Stimulated activated CD8-positive, alpha-beta memory T cell treated with anti-CD3 and anti-CD28 coated beads, Interleukin-12 subunit alpha, Interleukin-12 subunit beta, amount 100 ng/mL, for 1 hour (primary cell): ENCODE measurements at regions not wholly inside any gene's neighbourhood (a gene's known extent, or its start where the extent isn't known, plus 50 kb on each side); places are given as distances from the start of the nearest gene placed in this dataset.
"Not testable (repeated sequence)": the region's sequence is repeated elsewhere in the genome, so short reads cannot be mapped to it uniquely, and the experiment has no call there.

Source experiments
- DNase-seq: peaks from one replicate; pipeline ENCODE4 v3.0.0-alpha.2; 2020; ENCODE audit warnings: low read depth

DNA sequence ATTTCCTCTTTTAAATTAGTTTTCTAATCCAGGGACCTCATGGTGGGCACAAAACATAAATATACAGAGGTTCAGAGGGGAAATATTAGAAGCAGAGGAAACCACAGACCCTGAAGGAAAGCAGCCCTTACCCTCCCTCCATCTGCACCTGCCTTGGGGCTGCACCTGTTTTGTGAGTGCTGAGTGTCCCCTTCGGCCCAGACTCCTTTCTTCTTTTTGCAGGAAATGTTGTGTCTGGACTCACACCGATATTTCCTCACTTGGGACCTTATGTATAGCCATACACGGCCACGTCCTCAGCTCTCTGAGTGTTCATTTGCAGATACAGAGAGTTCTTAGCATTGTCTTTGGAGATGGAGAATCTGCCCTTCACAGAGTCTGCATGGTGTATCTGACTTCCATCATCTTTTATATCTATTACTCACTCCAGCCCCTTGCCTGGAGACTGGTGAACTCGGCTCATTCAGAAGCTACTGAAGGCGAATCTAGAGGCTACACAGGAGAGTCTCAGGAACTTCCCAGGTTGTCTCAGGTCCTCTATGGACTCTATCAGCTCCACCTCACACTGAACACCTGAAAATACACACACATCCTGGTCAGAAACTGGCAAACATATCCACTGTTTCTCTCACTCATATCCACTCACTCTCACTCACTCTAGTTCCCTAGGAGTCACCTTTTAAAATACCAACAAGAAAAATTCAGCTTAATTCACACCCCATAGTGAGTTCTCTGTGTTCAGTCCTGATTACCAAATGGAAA, 829.7 kb downstream of the TMEM121 start:
- DNase-seq = not testable (repeated sequence)

DNA sequence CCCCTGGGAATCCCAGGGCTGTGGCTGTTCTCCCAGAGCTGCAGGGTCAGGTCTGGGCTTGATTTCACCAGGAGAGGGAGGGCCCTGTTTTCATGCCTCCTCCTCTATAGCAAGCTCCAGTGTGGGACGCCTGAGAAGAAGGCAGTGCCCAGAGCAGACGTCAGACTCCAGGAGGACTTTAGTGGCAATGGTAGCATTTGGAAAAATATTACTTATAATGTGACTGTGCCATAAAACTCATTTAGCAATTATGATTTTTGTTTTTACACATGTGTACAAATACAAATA, 830.2 kb downstream of the TMEM121 start:
- not testable (repeated sequence) for DNase-seq

DNA sequence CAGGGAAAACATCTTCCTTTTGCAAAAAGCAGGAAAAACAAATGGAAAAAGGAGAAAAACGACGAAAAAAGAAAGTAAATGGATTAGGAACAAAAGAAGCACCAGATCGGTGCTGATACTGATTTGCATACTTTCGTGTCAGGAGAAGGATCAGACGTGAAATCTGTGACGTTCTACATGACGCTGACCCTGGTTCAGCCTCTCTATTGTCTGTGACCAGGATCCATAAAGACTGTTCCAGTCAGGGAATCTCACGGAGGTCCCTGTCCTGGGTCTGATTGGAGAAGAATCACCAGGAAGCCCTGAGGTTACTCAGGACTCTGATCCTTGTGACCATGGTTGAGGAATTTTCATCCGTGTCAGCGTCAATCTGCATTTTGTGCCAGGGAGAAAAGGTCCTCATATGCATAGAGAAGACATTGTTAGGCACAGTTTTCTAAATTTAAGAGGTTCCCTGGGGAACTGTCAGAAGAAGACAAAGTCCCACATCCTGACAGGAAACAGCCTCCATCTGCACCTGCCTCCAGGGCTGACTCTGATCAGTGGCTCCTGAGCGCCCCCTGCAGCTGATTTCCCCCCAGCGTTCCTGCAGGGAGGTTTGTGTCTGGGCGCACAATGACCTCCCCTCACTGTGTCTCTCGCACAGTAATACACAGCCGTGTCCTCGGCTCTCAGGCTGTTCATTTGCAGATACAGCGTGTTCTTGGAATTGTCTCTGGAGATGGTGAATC, 832.9 kb downstream of the TMEM121 start:
- DNase-seq = not testable (repeated sequence)

DNA sequence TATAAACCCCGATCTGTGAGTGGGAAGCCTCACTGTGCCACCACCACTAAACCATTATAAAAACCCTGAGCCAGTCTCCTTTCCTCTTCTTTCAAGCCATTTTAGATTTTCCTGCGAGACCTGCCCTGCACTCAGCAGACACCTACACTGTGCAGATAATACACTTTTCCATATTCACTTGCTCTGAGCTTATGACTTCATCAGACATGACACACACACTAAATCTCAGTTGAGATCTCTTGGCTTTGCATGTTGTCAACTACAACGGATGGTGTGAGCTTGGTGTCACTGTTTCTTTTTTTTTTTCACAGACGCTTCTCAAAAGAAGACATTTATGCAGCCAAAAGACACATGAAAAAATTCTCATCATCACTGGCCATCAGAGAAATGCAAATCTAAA, 839.0 kb downstream of the TMEM121 start:
- not testable (repeated sequence) for DNase-seq

DNA sequence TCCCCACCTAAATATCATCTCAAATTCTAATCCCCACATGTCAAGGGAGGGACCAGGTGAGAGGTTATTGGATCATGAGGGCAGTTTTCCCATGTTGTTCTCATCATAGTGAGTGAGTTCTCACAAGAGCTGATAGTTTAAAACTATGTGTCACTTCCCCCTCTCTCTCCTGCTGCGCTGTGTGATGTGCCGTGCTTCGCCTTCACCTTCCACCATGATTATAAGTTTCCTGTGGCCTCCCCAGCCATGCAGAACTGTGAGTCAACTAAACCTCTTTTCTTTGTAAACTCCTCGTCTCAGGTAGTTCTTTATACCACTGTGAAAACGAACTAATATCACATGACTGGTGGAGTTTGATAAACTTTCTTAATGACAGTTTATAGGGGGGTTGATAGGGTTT, 839.5 kb downstream of the TMEM121 start:
- not testable (repeated sequence) for DNase-seq

DNA sequence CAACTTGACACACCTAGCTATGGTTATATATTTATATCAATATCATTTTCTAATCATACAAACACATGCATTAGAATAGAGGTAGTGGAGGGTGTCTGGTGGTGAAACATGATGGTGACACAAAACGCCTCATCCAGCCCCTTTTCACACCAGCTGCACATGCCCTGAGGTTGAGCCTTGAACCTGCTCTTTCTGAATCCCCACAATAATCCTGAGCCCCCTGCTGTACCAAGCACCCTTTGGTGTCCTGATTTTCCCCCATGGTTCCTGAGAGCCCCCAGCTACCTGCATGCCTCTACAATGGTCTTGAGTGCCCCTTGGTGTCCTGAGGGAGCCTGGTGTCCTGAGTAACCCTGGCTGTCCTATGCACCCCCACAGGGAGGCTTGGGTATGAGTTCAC, 840.6 kb downstream of the TMEM121 start:
- DNase-seq = not testable (repeated sequence)

DNA sequence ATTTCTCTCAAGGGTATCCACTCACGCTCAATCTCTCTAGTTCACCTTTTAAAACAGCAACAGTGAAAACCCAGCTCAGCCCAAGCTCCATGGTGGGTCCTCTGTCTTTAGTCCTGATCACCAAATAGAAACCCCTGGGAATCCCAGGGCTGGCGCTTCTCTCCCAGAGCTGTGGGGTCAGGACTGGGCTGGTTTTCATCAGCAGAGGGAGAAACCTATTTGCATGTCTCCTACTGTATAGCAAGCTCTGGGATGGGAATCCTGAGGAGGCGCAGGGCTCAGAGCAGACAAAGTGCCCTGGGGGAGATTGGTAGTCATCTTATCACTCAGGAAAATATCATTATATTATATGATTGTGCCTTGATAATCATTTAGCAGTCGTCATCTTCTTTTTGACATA, 843.1 kb downstream of the TMEM121 start:
- DNase-seq = not testable (repeated sequence)

DNA sequence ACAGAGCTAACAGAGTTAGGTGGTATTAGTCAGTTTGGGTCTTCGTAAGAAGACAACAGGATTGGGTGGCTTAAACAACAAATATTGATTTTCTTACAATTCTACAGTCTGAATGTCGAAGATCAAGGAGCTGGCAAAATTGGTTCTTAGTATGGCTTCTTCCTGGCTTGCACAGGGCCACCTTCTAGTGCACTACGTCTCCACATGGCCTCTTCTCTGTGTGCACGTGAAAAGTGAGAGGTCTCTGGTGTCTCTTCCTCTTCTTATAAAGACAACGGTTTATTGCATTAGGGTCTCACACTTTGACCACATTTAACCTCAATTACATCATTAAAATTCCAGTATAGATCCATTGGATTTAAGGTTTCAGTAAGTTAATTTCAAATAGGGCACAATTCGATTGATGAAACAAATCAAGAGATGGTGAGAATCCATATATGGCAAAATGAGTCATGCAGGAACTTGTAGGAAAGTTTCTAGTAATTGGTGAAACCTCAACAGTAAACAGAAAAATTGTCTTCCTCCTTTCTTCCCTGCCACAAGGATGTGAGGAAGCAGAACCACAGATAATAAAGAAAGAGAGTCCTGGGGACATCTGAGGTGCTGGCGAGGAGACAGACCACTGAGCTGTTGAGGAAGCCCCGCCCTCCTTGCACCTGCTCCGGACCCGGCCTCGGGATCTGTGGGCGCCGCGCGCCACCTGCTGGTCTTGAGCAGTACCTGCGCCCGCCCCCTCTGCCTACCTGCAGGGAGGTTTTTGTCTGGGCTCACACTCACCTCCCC, 846.7 kb downstream of the TMEM121 start:
- peak; percentile 58 for DNase-seq

DNA sequence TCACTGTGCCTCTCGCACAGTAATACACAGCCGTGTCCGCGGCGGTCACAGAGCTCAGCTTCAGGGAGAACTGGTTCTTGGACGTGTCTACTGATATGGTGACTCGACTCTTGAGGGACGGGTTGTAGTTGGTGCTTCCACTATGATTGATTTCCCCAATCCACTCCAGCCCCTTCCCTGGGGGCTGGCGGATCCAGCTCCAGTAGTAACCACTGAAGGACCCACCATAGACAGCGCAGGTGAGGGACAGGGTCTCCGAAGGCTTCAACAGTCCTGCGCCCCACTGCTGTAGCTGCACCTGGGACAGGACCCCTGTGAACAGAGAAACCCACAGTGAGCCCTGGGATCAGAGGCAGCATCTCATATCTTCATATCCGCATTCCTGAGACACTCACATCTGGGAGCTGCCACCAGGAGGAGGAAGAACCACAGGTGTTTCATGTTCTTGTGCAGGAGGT, 847.3 kb downstream of the TMEM121 start:
- not testable (repeated sequence) for DNase-seq

DNA sequence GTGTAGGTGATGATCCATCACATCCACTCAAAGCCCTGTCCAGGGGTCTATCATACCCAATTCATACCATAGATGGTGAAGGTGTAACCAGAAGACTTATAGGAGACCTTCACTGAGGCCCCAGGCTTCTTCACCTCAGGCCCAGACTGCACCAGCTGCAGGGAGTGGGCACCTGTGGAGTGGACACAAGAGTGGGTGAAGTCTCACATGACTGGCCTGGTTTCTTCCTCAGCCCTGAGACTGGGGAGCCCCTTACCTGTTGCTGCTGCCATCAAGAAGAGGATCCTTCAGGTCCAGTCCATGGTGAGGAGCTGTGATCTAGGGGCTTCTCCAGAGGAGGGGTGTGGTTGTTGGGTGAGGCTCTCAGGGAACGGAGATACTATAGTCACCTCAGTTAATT, 851.0 kb downstream of the TMEM121 start:
- no peak for DNase-seq

DNA sequence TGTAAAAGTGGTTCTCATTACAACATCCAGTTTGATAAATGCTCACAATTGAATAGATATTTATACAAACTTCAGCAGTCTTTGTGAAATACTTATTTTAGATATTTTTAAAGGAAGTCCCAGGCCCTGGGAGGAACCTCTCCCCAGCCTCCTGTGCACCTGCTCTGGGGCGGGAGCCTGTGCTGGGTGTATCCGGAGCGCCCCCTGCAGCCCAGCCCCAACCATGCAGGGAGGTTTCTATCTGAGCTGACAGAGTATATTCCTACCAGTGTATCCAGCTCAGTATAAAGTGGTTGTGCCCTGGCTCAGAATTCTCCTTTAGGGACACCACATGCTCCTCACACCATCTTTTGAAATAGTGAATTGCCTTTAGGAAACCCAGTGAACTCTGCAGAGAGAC, 851.8 kb downstream of the TMEM121 start:
- DNase-seq = no peak

DNA sequence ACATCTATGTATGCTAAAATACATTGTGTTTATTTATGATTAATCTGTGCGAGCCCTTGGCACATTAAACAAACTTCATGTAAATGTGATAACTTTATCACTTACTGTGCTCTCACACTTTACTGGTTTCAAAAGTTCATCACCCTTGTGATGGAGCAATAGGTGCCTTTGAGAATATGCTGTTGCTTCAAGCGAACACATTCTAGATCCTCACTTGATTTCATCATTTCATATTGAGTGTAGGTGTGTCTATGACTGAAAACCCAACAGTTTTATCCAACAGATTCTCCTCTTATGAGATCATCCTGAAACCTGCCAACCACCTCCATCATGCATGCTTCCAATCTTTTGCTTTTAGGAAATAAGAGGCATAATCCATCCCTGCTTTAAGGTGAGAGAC, 854.4 kb downstream of the TMEM121 start:
- DNase-seq = no peak

DNA sequence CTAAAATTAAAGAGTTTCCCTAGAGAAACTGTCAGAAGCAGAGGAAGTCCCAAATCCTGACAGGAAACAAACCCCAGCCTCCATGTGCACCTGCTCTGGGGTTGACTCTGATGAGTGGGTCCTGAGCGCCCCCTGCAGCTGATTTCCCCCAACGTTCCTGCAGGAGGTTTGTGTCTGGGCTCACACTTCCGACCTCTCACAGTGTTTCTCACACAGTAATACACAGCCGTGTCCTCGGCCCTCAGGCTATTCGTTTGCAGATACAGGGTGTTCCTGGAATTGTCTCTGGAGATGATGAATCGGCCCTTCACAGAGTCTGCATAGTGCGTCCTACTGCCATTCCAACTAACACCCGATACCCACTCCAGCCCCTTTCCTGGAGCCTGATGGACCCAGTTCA, 862.8 kb downstream of the TMEM121 start:
- DNase-seq = not testable (repeated sequence)

DNA sequence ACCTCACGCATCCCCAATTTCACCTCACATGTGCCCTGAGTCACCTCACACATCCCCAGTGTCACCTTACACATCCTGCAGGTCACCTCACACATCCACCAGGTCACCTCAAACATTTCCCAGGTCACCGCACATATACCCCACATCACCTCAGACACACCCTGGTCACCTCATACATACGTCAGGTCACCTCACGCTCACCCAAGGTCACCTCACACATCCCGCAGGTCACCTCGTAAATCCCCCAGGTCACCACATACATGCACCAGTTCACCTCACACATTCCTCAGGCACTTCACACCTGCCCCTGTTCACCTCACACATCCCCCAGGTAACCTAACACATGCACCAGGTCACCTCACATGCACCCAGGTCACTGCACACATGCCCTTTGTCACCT, 864.0 kb downstream of the TMEM121 start:
- DNase-seq = no peak

DNA sequence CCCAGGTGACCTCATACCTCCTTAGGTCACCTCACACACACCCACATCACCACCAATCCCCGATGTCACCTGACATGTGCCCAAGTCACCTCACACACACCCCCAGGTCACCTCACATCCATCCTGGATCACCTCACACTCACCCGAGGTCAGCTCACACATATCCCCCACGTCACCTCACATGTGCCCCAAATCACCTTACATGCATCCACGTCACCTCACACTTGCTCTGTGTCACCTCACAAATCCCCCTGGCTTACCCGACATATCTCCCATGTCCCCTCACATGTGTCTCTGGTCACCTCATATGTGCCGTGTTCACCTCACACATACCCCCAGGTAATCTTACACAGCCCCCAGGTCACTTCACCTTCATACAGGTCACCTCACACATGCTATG, 864.6 kb downstream of the TMEM121 start:
- no peak for DNase-seq

DNA sequence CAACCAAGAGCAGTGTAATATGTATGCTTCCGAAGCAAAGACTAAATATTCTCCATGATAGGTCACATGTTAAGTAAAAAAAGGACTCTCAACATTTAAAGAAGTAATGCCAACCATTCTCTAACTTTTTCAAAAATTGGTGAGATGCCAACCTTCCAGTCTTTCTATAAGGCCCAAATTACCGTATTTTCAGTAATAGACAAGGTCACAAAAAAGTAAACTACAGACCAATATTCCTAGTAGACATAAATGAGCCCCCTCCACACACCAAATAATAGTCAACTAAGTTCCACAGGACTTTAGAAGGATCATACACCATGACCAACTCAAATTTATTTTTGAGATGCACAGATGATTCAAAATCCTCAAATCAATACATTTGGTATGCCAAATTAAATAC, 867.4 kb downstream of the TMEM121 start:
- no peak for DNase-seq

DNA sequence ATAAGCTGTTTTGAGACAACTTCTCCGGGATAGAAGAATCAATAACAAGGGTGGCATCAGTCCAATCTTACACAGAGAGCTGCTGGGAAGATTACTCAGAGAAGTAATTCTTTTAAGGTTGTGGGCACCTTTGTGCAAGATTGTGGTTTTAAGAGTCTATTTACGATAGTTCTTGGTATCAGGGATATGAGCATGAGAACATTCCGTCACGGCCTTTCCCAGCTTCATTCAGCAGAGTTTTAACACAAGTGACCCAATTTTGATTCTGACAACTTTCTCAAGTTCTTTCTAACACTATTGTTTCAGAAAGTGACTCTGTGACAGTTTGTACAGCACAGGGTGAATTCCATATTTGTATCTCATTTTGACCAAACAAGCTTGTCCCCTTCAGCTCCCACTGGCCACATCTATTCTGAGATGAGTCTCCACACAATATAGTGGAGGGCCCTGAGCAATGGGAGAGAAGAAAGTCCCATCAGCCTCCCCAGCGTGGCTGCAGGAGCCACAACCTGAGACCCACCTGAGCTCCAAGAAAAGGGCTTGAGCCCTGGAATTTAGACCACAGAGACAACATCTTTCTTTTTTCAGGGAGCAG, 869.2 kb downstream of the TMEM121 start:
- DNase-seq = no peak

DNA sequence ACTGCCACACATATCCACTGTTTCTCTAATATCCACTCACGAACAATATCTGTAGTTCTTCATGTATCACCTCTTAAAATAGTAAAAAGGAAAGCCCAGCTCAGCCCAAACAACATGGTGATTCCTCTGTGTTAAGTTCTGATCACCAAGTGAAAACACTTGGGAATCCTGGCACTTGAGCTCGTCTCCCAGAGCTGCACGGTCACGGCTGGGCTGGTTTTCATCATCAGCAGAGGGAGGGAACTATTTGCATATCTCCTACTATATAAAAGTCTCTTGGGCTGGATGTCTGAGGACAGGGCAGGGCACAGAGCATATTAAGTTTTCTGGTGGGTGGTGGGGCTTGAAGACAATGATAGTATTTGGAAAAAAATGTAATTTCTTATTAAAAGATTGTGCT, 870.6 kb downstream of the TMEM121 start:
- no peak for DNase-seq

DNA sequence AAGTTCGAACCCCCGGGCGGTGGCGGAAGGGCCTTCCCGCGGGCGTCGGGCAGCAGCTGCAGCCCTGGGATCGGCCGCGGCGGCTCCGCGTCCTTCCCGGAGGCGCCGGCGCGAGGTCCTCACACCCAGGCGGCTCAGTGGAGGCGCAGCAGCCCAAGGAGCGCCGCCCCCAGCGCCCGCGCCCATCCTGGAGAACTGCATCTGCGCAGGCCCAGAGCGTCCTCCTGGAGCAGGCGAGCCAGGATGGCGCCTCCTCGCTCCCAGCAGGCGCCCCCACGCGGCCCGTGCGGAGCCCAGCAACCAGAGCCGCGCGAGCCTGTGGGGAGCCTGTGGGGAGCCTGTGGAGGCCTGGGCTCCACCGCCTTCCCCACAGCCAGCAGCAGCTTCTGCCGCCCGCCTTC, 872.5 kb downstream of the TMEM121 start:
- not testable (repeated sequence) for DNase-seq

DNA sequence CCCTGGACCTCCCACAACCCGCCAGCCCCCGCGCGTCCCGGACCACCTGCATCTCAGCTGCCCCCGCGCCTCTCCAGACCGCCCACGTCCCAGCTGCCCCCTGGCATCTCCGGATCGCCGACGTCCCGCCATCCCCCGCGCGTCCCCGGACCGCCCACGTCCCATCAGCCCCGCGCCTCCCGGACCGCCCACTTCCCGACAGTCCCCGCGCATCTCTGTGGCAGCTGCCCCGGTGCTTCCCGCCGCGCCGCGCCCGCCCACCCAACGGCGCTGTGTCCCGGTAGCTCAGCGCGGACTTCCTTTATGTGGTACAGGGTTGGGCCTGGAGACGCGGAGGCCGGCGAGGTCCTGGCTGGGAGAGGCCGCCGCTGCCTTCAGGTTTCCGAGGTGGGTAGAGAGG, 874.9 kb downstream of the TMEM121 start:
- DNase-seq = not testable (repeated sequence)

DNA sequence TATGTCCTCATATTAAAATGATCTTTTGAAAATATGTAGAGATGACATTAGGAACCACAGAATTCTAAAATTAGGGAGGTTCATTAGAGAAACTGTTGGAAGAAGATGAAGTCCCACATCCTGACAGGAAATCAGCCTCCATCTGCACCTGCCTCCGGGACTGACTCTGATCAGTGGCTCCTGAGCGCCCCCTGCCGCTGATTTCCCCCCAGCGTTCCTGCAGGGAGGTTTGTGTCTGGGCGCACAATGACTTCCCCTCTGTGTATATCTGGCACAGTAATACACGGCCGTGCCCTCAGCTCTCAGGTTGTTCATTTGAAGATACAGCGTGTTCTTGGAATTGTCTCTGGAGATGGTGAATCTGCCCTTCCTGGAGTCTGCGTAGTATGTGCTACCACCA, 883.8 kb downstream of the TMEM121 start:
- not testable (repeated sequence) for DNase-seq

DNA sequence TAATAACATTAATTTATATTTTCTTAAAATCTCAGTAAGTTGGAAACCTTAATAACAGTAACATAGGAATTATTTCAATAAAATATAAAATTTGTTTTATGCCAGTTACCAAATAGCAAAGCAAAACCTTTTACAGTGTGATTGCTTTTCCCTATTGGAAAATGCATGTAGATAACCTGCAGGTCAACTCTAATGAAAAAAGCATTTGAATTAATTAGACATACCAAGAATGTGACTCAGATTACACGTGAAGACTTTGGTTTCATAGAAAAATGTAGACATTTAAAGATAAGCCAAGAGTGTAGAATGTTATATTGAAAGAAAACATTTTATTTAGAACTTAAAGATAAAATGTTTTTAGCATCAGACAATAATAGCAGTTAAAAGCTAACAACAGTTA, 888.1 kb downstream of the TMEM121 start:
- no peak for DNase-seq
